ENCODE measurements at regions not wholly inside any gene's neighbourhood (a gene's known extent, or its start where the extent isn't known, plus 50 kb on each side); places are given as distances from the start of the nearest gene placed in this dataset.

GRCh38 chr5:108661590-108662219 lies 86.0 kb upstream of the FER start:
- Mint-ChIP-seq H3K9me3 (no peaks in the 10 kb centered on the region), H3K27ac (no peak overlapping the region), H3K4me1 (ENCODE audit: low read depth) (no peaks in the 10 kb centered on the region), H3K27me3 (ENCODE audit: low read depth) (peaks cover 23% of the 10 kb centered on the region), H3K36me3 (ENCODE audit: insufficient read depth in 2 of 2) (no peaks in the 10 kb centered on the region), H3K4me3 (no peak overlapping the region)
- DNase-seq: no peak
- ATAC-seq (replicated peaks in 1 of 2): no peak

GRCh38 chr5:108661024-108661423 lies 86.7 kb upstream of the FER start:
- no peak for ATAC-seq (replicated peaks in 1 of 2)
- H3K27me3 Mint-ChIP-seq (ENCODE audit: low read depth): peaks cover 28% of the 10 kb centered on the region
- no peak overlapping the region for H3K4me3 Mint-ChIP-seq
- no peaks in the 10 kb centered on the region for H3K4me1 Mint-ChIP-seq (ENCODE audit: low read depth)
- no peak for DNase-seq
- no peaks in the 10 kb centered on the region for H3K9me3 Mint-ChIP-seq
- no peaks in the 10 kb centered on the region for H3K36me3 Mint-ChIP-seq (ENCODE audit: insufficient read depth in 2 of 2)
- H3K27ac Mint-ChIP-seq: no peak overlapping the region

DNA sequence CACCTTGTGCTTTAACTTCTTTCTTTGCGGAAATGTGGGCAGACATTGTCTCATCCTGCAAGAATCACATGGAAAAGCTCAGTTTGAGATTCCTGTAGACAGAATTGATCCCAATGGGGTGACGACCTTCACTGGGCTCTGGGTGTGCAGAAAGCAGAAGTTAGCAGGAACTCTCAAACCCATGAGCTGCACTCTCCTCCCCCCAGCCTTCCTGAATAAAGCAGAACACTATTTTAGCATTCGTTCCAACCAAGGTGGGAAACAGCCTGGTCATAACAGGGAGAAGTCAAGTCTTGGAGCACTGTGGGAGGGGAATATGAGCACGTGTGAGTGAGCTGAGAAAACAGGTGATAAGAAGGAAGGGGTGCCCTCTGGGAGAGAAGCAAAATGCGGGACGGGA lies 87.4 kb upstream of the FER start:
- H3K4me3 Mint-ChIP-seq: no peak overlapping the region
- no peak overlapping the region for H3K27ac Mint-ChIP-seq
- no peaks in the 10 kb centered on the region for H3K36me3 Mint-ChIP-seq (ENCODE audit: insufficient read depth in 2 of 2)
- H3K27me3 Mint-ChIP-seq (ENCODE audit: low read depth): peaks cover 33% of the 10 kb centered on the region
- no peaks in the 10 kb centered on the region for H3K4me1 Mint-ChIP-seq (ENCODE audit: low read depth)
- DNase-seq (no peak), ATAC-seq (replicated peaks in 1 of 2) (no peak)
- H3K9me3 Mint-ChIP-seq: no peaks in the 10 kb centered on the region

GRCh38 chr5:108659531-108659930 lies 88.2 kb upstream of the FER start:
- ATAC-seq (replicated peaks in 1 of 2) (no peak), DNase-seq (no peak)
- H3K27ac Mint-ChIP-seq: no peak overlapping the region
- no peak overlapping the region for H3K4me3 Mint-ChIP-seq
- no peaks in the 10 kb centered on the region for H3K36me3 Mint-ChIP-seq (ENCODE audit: insufficient read depth in 2 of 2)
- H3K9me3 Mint-ChIP-seq: no peaks in the 10 kb centered on the region
- H3K27me3 Mint-ChIP-seq (ENCODE audit: low read depth): peaks cover 33% of the 10 kb centered on the region
- H3K4me1 Mint-ChIP-seq (ENCODE audit: low read depth): no peaks in the 10 kb centered on the region

DNA sequence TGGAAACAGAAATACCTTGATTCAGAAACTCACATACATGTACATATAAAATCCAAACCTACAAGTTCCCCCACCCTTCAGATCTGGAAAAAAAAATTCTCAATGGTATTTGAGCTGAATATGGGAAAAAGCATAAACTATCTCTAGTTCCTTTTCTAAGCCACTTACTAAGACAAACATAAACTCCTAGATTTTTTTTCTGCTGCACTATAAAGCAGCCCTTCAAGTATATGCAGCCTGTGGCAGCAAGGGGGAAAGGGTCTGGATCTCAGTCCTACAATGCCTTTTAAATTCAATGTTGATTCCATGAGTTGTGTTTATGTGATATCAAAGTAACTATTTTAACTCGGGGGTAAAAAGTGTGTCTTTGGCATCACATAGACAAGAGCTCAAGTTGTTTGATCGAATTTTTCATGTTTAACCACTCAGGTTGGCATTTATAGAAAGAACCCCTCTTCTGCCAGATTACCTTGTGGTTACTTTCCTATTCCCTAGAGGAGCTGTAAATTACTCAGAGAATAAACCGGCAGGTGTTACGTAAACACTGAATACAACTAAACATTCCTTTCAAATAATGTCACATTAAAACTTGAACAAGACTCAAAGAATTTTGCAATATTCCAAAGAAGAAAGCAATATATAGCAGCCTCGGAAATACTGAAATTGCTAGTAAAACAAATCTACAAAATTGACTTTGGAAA lies 91.8 kb upstream of the FER start:
- Mint-ChIP-seq H3K4me3 (no peak overlapping the region), H3K9me3 (no peaks in the 10 kb centered on the region), H3K36me3 (ENCODE audit: insufficient read depth in 2 of 2) (no peaks in the 10 kb centered on the region), H3K27me3 (ENCODE audit: low read depth) (peaks cover 33% of the 10 kb centered on the region), H3K27ac (no peak overlapping the region), H3K4me1 (ENCODE audit: low read depth) (no peaks in the 10 kb centered on the region)
- no peak for ATAC-seq (replicated peaks in 1 of 2)
- no peak for DNase-seq

GRCh38 chr5:108654051-108654450 lies 93.6 kb upstream of the FER start:
- Mint-ChIP-seq H3K4me3 (no peak overlapping the region), H3K27ac (no peak overlapping the region), H3K9me3 (no peaks in the 10 kb centered on the region), H3K4me1 (ENCODE audit: low read depth) (no peaks in the 10 kb centered on the region), H3K36me3 (ENCODE audit: insufficient read depth in 2 of 2) (no peaks in the 10 kb centered on the region), H3K27me3 (ENCODE audit: low read depth) (peaks cover 31% of the 10 kb centered on the region)
- no peak for DNase-seq
- no peak for ATAC-seq (replicated peaks in 1 of 2)

GRCh38 chr5:108653201-108653600 lies 94.5 kb upstream of the FER start:
- Mint-ChIP-seq H3K27ac (no peak overlapping the region), H3K27me3 (ENCODE audit: low read depth) (peaks cover 24% of the 10 kb centered on the region), H3K36me3 (ENCODE audit: insufficient read depth in 2 of 2) (no peaks in the 10 kb centered on the region), H3K4me1 (ENCODE audit: low read depth) (no peaks in the 10 kb centered on the region), H3K9me3 (no peaks in the 10 kb centered on the region), H3K4me3 (no peak overlapping the region)
- ATAC-seq (replicated peaks in 1 of 2) (no peak), DNase-seq (no peak)

DNA sequence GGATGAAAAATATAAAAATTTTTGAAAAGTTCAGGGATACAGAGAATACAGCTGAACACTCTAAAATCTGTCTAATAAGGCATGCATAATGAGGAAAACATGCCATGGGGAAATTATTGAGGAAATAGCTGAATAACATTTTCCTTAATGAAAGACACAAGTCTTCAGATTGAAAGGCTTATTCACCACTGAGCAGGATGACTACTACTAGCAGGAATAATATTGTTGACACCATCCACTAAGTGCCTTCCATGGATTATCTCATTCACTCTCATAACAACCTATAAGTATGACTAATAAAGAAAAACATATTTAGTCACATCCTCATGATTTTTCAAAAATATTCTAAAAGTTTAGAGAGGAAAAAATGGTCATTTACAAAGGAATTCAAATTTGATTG lies 96.7 kb upstream of the FER start:
- peaks cover 17% of the 10 kb centered on the region for H3K27me3 Mint-ChIP-seq (ENCODE audit: low read depth)
- DNase-seq: no peak
- peaks cover 0 to 5% of the 10 kb centered on the region in 2 donors for H3K36me3 Mint-ChIP-seq (ENCODE audit: insufficient read depth in 2 of 2)
- no peak for ATAC-seq (replicated peaks in 1 of 2)
- H3K4me1 Mint-ChIP-seq (ENCODE audit: low read depth): no peaks in the 10 kb centered on the region
- H3K9me3 Mint-ChIP-seq: peaks cover 0 to 2% of the 10 kb centered on the region in 2 donors
- H3K27ac Mint-ChIP-seq: no peak overlapping the region
- H3K4me3 Mint-ChIP-seq: no peak overlapping the region

DNA sequence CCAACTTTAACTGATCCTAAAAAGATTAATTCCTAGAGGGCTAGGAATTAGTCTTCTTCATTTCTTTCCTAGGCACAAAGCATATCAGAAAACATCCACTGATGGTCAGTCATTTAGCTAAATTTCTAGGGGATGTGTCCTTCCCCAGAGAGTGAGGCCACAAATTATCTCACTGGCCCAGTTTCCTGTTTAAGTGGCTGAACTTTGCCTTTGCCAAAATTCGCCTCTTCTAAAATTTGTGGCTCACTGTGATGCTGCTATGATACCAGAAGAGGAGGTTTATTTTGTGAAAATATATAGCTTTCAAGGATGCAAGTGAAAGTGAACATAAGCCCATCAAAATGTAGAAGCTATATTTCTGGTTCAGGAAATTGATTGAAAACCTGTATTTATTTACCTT lies 98.1 kb upstream of the FER start:
- no peak overlapping the region for H3K4me3 Mint-ChIP-seq
- H3K27me3 Mint-ChIP-seq (ENCODE audit: low read depth): peaks cover 12% of the 10 kb centered on the region
- peaks cover 0 to 5% of the 10 kb centered on the region in 2 donors for H3K36me3 Mint-ChIP-seq (ENCODE audit: insufficient read depth in 2 of 2)
- no peaks in the 10 kb centered on the region for H3K4me1 Mint-ChIP-seq (ENCODE audit: low read depth)
- ATAC-seq (replicated peaks in 1 of 2): no peak
- peaks cover 0 to 2% of the 10 kb centered on the region in 2 donors for H3K9me3 Mint-ChIP-seq
- no peak for DNase-seq
- no peak overlapping the region for H3K27ac Mint-ChIP-seq

DNA sequence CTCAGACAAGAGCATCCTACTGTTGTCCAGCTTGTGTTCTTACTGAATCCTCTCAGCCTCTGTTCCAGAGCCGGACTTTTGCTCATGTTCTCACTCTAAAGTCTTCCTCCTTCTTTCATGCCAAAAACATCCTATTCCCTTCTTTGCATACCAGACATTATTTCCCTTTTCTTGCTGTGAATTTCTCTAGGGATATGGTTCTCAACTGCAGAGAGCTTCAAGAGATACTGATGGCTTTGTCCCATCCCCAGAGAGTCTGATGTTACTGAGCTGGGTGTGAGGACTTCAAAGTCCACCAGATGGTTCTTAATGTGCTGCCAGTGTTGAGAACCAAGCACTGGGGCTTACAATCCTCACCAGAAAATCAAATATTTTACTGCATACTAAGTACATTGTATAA lies 98.6 kb upstream of the FER start:
- no peak for DNase-seq
- peaks cover 12% of the 10 kb centered on the region for H3K27me3 Mint-ChIP-seq (ENCODE audit: low read depth)
- peaks cover 0 to 5% of the 10 kb centered on the region in 2 donors for H3K36me3 Mint-ChIP-seq (ENCODE audit: insufficient read depth in 2 of 2)
- H3K4me1 Mint-ChIP-seq (ENCODE audit: low read depth): no peaks in the 10 kb centered on the region
- no peak overlapping the region for H3K4me3 Mint-ChIP-seq
- H3K27ac Mint-ChIP-seq: no peak overlapping the region
- no peak for ATAC-seq (replicated peaks in 1 of 2)
- H3K9me3 Mint-ChIP-seq: peaks cover 0 to 2% of the 10 kb centered on the region in 2 donors

DNA sequence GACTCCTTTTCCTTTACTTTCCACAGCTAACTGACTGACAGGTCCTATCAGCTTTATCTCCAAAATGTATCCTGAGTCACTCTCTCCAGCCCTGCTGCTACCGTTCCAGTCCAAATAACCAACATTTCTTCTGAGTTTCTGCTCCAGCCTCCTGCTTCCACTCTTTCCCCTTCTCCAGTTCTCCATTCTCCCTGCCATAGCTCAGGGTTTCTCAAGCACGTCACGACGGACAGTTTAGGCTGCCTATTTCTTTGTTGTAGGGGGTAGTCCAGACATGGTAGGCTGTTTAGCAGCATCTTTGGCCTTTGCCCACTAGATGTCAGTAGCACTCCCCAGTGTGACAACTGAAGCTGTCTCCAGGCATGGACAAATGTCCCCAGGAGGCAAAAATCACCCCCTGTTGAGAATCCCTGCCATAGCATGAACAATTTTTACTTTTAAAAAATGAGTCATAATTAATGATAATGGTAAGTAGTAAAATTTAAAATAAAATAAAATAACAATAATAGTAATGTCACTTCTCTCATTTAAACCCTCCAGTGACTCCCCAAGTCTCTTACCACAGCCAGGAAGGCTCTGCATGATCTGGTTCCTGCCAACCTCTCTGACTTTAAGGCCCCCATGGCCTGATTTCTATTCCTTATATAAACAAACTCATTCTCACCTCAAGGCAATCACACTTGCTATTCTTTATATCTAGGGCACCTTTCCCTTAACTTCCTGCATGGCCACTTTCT lies 105.4 kb upstream of the FER start:
- Mint-ChIP-seq H3K27ac (no peak overlapping the region), H3K4me1 (ENCODE audit: low read depth) (peaks cover 8% of the 10 kb centered on the region), H3K36me3 (ENCODE audit: insufficient read depth in 2 of 2) (peaks cover 0 to 5% of the 10 kb centered on the region in 2 donors), H3K9me3 (peaks cover 0 to 2% of the 10 kb centered on the region in 2 donors), H3K27me3 (ENCODE audit: low read depth) (peaks cover 16% of the 10 kb centered on the region), H3K4me3 (peak overlapping the region; percentile 12 to 46)
- DNase-seq (peak; percentile 48 to 58), ATAC-seq (replicated peaks in 1 of 2) (peak; percentile 84 to 88)

- DNase-seq (no peak), ATAC-seq (replicated peaks in 1 of 2) (no peak)
- H3K27ac Mint-ChIP-seq: no peak overlapping the region
- H3K36me3 Mint-ChIP-seq (ENCODE audit: insufficient read depth in 2 of 2): no peaks in the 10 kb centered on the region
- no peaks in the 10 kb centered on the region for H3K9me3 Mint-ChIP-seq
- H3K4me1 Mint-ChIP-seq (ENCODE audit: low read depth): peaks cover 8% of the 10 kb centered on the region
- H3K27me3 Mint-ChIP-seq (ENCODE audit: low read depth): peaks cover 23% of the 10 kb centered on the region
- no peak overlapping the region for H3K4me3 Mint-ChIP-seq
Observed at GRCh38 chr5:108641596-108641995, 106.1 kb upstream of the FER start.

DNA sequence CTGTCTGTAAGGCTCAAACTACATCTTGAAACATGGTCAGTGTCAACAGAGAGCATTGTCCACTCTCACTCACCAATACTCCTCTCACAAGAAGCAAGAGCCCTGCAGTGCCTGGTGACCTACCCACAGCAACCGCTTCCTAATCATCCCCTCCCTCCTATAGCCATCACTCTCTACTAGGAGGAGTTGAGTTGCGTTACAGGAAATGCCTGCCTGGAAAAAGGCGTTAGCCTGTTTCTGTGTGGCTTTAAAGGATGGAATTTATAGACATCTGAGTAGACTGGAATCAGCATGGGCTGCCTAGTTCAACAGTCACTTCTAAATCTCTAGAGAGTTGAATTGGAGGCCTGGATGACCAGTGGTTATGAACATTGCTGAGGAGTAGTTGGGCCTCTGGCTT lies 108.3 kb upstream of the FER start:
- Mint-ChIP-seq H3K4me1 (ENCODE audit: low read depth) (peaks cover 12% of the 10 kb centered on the region), H3K36me3 (ENCODE audit: insufficient read depth in 2 of 2) (no peaks in the 10 kb centered on the region), H3K9me3 (no peaks in the 10 kb centered on the region), H3K27ac (no peak overlapping the region), H3K4me3 (no peak overlapping the region), H3K27me3 (ENCODE audit: low read depth) (peaks cover 36% of the 10 kb centered on the region)
- DNase-seq (no peak), ATAC-seq (replicated peaks in 1 of 2) (no peak)
